ENCODE measurements at regions not wholly inside any gene's neighbourhood (a gene's known extent, or its start where the extent isn't known, plus 50 kb on each side); places are given as distances from the start of the nearest gene placed in this dataset.

DNA sequence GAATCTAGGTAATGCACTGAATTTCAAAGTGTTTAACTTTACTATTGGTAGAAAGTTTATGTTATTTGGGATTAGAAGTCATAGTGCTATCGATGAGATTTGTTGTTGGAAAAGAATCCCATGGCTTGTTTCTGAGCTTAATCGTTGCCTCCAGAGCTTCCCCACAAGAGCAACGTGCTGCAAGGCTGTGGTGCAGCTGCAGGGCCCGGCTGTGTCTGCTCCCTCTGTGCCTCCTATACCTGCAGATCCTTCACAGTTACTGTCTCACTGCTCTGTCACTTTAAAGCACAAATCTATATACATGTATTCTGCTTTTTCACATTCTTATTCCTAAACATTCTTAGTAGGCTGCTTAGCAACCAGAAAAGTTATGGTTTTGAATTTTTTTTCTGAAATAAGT is 826.6 kb upstream of the COBL start:
- H3K4me1 Mint-ChIP-seq (ENCODE audit: low read depth), result no peaks in the 10 kb centered on the region
- no peak overlapping the region for H3K27ac Mint-ChIP-seq (ENCODE audit: unreplicated experiment)
- no peak for TF ChIP-seq CTCF (IDR thresholded peaks at IDR 0.05)
- H3K36me3 Mint-ChIP-seq (ENCODE audit: low read depth), result no peaks in the 10 kb centered on the region
- no peaks in the 10 kb centered on the region for H3K27me3 Mint-ChIP-seq (ENCODE audit: low read depth)
- H3K4me3 Mint-ChIP-seq (ENCODE audit: unreplicated experiment), result no peak overlapping the region
- H3K9me3 Mint-ChIP-seq (ENCODE audit: low read depth), result peaks cover 2% of the 10 kb centered on the region
- no peak for DNase-seq (ENCODE audit: low spot score)

DNA sequence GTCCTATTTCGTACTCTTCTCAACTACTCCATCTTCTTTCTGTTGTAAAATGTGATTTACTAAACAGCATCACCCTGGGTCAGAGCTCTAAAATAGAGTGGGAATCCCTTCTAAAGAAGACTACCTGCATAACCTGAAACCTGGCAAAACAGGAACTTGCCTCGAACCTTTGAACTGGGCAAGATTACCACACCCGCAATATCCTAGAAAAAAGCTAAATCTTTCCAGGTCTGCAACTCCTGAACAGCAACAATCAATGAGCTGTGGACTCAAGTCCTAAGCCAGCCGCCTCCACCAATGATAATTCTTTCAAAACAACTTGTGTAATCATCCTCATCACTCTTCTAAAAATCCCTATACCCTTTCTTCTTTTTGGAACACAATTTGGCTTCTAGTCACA is 824.2 kb upstream of the COBL start:
- Mint-ChIP-seq H3K4me3 (ENCODE audit: unreplicated experiment) (no peak overlapping the region), H3K9me3 (ENCODE audit: low read depth) (peaks cover 7% of the 10 kb centered on the region), H3K27ac (ENCODE audit: unreplicated experiment) (no peak overlapping the region), H3K27me3 (ENCODE audit: low read depth) (no peaks in the 10 kb centered on the region), H3K4me1 (ENCODE audit: low read depth) (no peaks in the 10 kb centered on the region), H3K36me3 (ENCODE audit: low read depth) (no peaks in the 10 kb centered on the region)
- TF ChIP-seq CTCF (IDR thresholded peaks at IDR 0.05), result no peak
- DNase-seq (ENCODE audit: low spot score), result no peak

DNA sequence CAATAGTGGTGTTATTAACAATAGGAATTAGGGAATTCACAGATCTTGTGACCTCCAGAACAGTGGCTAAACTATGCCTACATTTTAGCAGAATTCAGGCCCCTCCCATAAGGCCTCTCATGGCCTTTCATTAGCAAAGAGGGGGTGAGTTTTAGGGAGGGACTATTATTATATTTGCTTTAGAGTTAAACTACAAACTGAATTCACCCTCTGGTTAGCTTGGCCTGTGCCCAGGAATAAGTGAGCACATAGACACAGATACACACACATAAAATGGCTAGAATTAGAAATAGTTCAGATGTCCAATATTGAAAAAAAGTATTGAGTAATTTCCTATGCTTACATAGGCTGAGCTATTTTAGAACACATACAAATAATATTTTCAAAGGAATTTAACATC is 818.8 kb upstream of the COBL start:
- Mint-ChIP-seq H3K4me3 (ENCODE audit: unreplicated experiment) (no peak overlapping the region), H3K4me1 (ENCODE audit: low read depth) (no peaks in the 10 kb centered on the region)

GRCh38 chr7:52129278-52129677 is 812.7 kb upstream of the COBL start:
- H3K36me3 Mint-ChIP-seq (ENCODE audit: low read depth), result no peaks in the 10 kb centered on the region
- DNase-seq (ENCODE audit: low spot score), result no peak

More for the DNA sequence above, 818.8 kb upstream of the COBL start:
- TF ChIP-seq CTCF (IDR thresholded peaks at IDR 0.05), result no peak
- no peak overlapping the region for H3K27ac Mint-ChIP-seq (ENCODE audit: unreplicated experiment)
- H3K27me3 Mint-ChIP-seq (ENCODE audit: low read depth), result no peaks in the 10 kb centered on the region
- peaks cover 9% of the 10 kb centered on the region for H3K9me3 Mint-ChIP-seq (ENCODE audit: low read depth)
- no peaks in the 10 kb centered on the region for H3K36me3 Mint-ChIP-seq (ENCODE audit: low read depth)
- DNase-seq (ENCODE audit: low spot score), result no peak

DNA sequence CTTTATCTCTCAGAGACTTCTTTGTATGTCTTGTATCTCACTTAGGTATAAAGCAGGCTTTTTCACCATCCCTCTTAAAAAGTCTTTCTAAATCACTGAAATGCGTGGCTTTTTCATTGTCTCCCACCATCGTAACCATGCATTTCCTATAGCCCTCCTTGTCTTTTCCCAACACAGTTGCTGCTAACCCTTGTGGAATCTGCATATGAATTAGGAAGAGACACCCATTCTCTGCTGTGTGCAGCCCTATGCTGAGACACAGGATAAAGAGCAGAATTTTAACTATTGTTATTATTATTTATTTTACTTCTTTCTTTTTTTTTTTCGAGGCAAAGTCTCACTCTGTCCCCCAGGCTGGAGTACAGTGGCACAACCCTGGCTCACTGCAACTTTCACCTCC is 804.3 kb upstream of the COBL start:
- Mint-ChIP-seq H3K4me1 (ENCODE audit: low read depth) (no peaks in the 10 kb centered on the region), H3K27ac (ENCODE audit: unreplicated experiment) (no peak overlapping the region), H3K36me3 (ENCODE audit: low read depth) (no peaks in the 10 kb centered on the region), H3K9me3 (ENCODE audit: low read depth) (no peaks in the 10 kb centered on the region), H3K27me3 (ENCODE audit: low read depth) (peaks cover 2% of the 10 kb centered on the region), H3K4me3 (ENCODE audit: unreplicated experiment) (no peak overlapping the region)
- no peak for DNase-seq (ENCODE audit: low spot score)
- TF ChIP-seq CTCF (IDR thresholded peaks at IDR 0.05), result no peak

More at GRCh38 chr7:52129278-52129677, 812.7 kb upstream of the COBL start:
- Mint-ChIP-seq H3K27me3 (ENCODE audit: low read depth) (no peaks in the 10 kb centered on the region), H3K27ac (ENCODE audit: unreplicated experiment) (no peak overlapping the region), H3K4me3 (ENCODE audit: unreplicated experiment) (no peak overlapping the region), H3K4me1 (ENCODE audit: low read depth) (no peaks in the 10 kb centered on the region), H3K9me3 (ENCODE audit: low read depth) (peaks cover 2% of the 10 kb centered on the region)
- no peak for TF ChIP-seq CTCF (IDR thresholded peaks at IDR 0.05)

All from chondrocyte (in vitro differentiated cells).